HG03039 (cell line): ENCODE measurements at regions not wholly inside any gene's neighbourhood (a gene's known extent, or its start where the extent isn't known, plus 50 kb on each side); places are given as distances from the start of the nearest gene placed in this dataset.
"Not testable (repeated sequence)": the region's sequence is repeated elsewhere in the genome, so short reads cannot be mapped to it uniquely, and the experiment has no call there.

Experiments used
- ATAC-seq: cut with Tn5 transposase; IDR thresholded peaks from one replicate; pipeline ENCODE4 v1.9.1; 2021; ENCODE audit warnings: mild to moderate bottlenecking, moderate library complexity; ENCODE audit not compliant: unreplicated experiment

GRCh38 chr2:3116371-3116770, 261.2 kb downstream of the EIPR1 start:
- ATAC-seq, result no peak

DNA sequence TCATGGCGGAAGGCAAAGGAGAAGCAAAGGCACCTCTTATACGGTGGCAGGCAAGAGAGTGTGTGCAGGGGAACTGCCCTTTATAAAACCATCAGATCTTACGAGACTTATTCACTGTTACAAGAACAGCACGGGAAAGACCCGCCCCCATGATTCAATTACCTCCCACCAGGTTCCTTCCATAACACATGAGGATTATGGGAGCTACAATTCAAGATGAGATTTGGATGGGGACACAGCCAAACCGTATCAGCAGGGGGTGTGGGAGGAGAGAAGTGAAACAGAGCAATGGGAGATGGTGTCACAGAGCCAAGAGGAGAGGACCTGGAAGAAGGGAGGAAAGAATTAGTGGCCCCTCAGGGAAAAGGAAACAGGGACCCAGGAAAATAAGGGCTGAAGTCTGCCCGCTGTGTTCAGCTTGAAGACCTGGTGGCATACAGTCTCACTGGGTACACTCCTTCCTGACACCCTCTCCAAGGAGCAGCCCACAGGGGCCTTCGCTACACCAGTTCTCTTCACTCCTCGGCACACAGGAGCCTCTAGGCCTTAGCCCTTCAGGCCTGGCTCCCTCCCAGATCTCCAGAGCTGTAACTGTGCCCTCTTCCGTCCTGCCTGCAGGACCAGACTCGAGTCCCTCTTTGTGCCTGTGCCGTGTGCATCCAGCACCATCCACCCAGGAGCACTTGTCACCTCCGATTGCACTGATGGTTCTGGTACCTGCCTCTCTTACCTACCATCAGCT, 262.1 kb downstream of the EIPR1 start:
- ATAC-seq, result no peak

- no peak for ATAC-seq
Observed at GRCh38 chr2:3114406-3115185, 263.0 kb downstream of the EIPR1 start.

DNA sequence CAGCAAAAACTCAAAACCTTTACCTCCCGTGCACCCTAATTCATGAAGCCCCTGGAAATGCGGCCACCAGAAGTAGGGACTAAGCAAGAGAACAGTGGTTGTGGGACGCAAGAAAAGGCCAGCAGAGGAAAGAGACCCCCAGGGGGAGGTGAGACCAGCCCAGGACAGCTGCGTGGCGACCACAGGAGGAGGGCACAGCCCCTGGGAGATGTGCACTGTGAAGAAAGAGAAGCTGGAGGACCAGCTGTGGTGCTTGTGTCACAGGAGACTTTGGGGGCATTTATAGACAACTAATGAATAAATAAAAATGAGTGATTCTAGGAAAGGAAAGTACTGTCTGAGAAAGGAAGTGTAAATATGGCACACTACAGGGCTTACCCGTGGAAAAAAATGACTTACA, 263.8 kb downstream of the EIPR1 start:
- ATAC-seq, result no peak

- no peak for ATAC-seq
Observed at GRCh38 chr2:3113122-3113521, 264.5 kb downstream of the EIPR1 start.

DNA sequence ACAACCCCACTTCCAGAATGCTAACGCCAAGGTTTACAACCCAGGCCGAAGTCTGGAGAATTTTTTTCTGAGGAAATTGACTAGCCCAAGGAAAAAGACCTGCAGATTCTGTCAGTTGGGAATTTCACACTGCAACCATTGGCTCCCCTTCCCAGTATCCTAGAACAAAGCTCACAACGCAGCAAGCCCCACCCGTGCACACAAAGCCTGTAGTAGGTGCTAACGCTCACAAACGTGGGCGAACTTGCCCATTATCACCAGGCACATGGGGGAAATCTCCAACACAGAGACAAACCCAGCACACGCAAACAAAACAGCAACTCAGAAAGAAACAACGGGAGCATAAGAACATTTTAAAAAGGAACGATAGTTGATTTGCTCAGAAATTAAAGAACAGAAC, 265.1 kb downstream of the EIPR1 start:
- ATAC-seq, result no peak

GRCh38 chr2:3112131-3112530, 265.5 kb downstream of the EIPR1 start:
- no peak for ATAC-seq

- no peak for ATAC-seq
Observed at GRCh38 chr2:3110994-3111666, 266.5 kb downstream of the EIPR1 start.

DNA sequence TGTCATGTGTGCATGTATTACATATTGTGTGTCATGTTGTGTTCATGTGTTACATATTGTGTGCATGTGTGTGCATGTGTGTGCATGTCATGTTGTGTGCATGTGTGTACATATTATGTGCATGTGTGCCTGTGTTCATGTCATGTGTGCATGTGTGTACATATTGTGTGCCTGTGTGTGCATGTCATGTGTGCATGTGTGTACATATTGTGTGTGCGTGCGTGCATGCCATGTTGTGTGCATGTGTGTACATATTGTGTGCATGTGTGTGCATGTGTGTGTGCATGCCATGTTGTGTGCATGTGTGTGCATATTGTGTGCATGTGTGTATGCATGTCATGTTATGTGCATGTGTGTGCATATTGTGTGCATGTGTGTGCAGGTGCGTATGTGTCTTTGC, 267.1 kb downstream of the EIPR1 start:
- ATAC-seq, result no peak

GRCh38 chr2:3108710-3109702, 268.6 kb downstream of the EIPR1 start:
- ATAC-seq, result no peak

DNA sequence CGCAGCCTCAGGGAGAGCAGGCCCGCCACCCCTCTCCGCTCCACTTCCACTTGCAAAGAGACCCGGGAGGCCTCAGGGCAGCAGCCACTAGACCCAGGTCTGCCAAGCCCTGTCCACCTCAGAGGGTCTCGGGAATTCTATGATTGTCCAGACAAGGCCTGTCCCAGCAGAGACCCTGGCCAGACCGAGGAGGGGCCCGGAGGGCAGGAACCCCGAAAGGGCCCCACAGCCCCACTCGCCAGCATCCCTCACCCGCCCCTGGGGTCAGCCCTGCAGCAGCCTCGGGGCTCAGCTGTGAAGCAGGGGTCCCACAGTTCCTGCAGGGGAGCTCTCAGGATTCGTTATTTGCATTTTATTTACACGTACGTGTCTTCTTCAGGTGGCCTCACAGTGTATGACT, 269.5 kb downstream of the EIPR1 start:
- ATAC-seq, result no peak

GRCh38 chr2:3107567-3107966, 270.1 kb downstream of the EIPR1 start:
- no peak for ATAC-seq

DNA sequence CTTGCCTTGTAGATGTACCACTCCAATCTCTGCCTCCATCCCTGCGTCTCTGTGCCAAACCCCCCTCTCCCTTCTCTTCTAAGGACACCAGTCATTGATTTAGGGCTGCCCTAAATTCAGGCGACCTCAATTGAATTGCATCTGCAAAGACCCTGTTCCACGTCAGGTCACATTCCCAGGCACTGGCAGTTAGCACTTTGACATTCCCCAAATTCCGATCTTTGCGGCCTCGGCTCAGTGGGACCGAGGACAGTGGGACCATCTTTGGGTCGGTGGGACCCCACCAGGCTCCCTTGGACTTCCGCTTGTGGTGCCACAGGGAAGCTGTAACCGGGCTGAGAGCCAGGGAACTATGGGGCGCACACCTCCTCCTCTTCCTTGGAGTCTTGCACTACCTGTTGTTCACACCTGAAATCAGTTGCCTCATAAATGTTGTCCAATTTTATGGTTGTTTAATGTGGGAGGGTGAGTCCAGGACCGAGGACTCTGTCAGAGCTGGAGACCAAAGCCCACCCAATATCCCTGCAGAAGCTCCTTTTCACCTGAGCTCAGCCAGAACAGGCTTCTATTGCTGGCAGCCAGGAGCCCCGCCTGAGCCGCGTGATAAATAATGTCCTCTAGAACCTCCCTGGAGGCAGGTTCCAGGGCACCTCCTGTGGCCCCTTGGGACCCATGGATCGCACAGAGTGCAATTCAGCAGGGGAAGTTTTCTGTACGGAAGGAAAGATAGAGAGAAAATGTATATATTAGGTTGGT, 271.6 kb downstream of the EIPR1 start:
- ATAC-seq, result no peak

GRCh38 chr2:3104958-3105813, 272.4 kb downstream of the EIPR1 start:
- not testable (repeated sequence) for ATAC-seq

DNA sequence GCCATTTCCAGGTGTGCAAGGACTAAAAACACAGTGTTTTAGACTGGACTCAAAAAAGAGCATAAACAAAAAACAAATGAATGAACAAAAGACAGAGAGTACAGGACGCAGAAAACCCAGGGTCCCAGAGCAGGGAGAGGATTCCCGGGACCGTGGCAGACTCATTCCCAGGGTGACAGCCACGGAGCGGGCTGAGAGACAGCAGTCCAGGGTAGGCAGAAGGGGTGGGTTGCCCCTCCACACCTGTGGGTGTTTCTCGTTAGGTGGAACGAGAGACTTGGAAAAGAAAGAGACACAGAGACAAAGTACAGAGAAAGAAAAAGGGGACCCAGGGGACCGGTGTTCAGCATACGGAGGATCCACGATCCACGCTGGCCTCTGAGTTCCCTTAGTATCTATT, 273.4 kb downstream of the EIPR1 start:
- no peak for ATAC-seq

DNA sequence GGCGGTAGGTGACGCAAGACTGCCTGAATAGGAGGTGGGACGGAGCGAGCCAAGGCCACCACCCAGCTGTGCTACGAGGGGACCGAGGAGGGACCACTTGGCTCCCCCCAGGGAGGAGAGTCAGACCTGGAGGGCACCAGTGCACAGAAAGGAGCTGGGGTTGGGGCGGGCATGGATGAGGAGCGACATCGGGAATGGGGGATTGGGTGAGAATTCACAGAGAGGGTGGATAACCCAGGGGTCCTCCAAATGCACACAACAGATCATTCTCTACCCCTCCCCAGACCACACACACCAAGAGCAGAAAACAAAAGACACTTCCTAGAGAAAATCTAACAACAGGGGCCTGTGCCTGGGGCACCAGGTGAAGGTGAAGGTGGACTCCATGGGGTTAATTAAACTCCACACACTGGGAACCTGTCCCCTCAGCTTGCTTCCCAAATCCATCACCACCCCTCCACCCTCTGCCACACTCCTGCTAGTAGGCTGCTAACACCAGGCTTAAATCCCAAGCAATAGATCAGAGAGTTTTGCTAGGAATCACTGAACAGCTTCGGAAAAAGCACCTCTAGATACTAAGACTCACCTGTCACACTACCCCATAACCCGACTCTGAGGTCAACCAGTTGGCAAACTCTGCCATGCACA, 274.6 kb downstream of the EIPR1 start:
- no peak for ATAC-seq

DNA sequence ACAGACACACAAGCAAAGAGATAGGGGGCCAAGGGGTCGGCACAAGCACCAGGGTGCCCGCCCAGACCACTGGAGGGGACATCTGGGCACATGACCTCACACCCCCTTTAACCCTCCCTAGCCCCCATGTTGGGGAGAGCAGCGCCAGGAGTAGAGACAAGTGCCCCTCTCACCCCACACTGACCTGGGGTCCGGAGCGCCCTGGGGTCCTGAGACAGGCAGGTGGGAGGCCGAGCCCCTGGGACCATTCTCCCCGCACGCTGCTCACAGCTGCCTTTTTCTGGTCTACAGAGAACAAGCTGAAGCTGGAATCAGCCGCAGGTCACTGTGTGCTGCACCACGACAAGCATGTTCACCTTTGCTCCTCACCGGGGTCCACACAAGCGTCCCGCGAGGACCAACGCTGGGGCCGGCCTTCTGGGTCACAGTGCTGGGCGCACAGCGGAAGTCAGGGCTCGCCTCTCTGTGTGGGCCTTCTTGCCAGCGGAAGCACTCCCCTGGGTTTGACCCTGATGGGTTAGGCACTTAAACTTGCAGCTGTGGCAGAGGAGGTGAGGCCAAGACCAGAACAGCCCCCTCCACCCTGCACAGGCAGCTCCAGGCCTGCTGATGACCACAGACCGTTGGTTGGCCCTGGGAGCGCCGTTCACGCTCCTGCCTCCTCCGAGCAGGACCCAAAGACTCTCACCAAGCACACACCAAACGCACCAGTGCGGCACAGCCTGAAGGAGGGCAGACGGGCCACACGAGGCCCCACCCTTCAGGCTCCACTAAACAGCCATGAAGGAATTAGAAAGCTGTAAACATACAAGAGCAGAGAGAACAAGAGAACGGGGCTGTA, 275.3 kb downstream of the EIPR1 start:
- ATAC-seq, result no peak
